ENCODE measurements at regions not wholly inside any gene's neighbourhood (a gene's known extent, or its start where the extent isn't known, plus 50 kb on each side); places are given as distances from the start of the nearest gene placed in this dataset.

DNA sequence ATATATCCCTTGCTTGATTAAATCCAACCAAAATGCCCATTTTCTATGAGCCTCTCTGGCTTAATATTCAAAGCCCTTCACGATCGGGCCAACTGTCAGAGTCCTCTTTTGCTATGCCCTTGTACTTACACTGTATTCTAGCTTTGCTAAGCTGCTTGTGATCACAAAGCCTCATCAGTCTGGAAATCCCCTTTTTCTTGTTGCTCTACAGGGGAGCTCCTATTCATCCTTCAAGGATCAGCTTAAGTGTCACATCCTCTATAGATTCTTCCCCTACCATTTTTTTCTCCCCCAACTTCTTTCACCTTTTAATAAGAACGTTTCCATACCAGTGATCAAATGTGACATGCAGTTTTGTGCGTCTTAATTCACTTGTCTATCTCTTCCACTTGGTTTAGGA is 450.4 kb upstream of the CHD1 start:
- no peak for TF ChIP-seq POLR2AphosphoS5 (IDR thresholded peaks at IDR 0.05; ENCODE audit: low read depth, low read length)
- TF ChIP-seq POLR2A (IDR thresholded peaks at IDR 0.05; ENCODE audit: low read depth, low read length) = no peak
